ENCODE measurements at regions not wholly inside any gene's neighbourhood (a gene's known extent, or its start where the extent isn't known, plus 50 kb on each side); places are given as distances from the start of the nearest gene placed in this dataset.

DNA sequence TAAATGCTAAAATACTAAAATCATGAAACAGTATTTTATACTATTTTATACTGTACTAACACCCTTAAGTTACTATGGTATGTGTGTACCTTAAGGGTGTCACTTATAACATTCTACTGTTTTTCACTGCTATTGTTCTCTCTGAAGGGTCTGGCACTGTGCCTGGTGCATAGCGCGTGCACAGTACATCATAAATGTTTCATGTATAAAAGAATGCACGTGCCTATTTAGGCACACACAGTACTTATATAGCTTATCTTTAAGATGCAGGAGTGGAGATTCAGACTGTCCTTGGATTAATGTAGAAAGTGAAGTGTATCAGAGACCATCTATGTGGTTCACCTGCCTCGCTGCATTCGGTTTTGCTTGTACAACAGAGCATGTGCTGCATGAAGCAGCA lies 64.0 kb upstream of the SGK1 start:
- Mint-ChIP-seq H3K4me1 (ENCODE audit: insufficient read depth, unreplicated experiment) (peaks cover 12% of the 10 kb centered on the region), H3K9me3 (ENCODE audit: unreplicated experiment) (no peaks in the 10 kb centered on the region), H3K36me3 (ENCODE audit: insufficient read depth, unreplicated experiment) (no peaks in the 10 kb centered on the region), H3K27me3 (ENCODE audit: insufficient read depth, unreplicated experiment) (no peaks in the 10 kb centered on the region), H3K4me3 (ENCODE audit: unreplicated experiment) (no peak overlapping the region), H3K27ac (ENCODE audit: low read depth, unreplicated experiment) (no peak overlapping the region)
- POLR2A ChIA-PET, result interaction anchor here (0.6 kb wide), 1 partner anchor 203 kb away, joined by 3 read pairs; no protein-coding TSS in a partner anchor
- CTCF ChIA-PET, result interaction anchor here (0.9 kb wide), 1 partner anchor 9 kb away, joined by 5 read pairs; no protein-coding TSS in a partner anchor
- BruUV-seq (replicated peaks), result no TSS peak
- TF ChIP-seq, protein P1, sequence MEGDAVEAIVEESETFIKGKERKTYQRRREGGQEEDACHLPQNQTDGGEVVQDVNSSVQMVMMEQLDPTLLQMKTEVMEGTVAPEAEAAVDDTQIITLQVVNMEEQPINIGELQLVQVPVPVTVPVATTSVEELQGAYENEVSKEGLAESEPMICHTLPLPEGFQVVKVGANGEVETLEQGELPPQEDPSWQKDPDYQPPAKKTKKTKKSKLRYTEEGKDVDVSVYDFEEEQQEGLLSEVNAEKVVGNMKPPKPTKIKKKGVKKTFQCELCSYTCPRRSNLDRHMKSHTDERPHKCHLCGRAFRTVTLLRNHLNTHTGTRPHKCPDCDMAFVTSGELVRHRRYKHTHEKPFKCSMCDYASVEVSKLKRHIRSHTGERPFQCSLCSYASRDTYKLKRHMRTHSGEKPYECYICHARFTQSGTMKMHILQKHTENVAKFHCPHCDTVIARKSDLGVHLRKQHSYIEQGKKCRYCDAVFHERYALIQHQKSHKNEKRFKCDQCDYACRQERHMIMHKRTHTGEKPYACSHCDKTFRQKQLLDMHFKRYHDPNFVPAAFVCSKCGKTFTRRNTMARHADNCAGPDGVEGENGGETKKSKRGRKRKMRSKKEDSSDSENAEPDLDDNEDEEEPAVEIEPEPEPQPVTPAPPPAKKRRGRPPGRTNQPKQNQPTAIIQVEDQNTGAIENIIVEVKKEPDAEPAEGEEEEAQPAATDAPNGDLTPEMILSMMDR (IDR thresholded peaks at IDR 0.05; ENCODE audit: unreplicated experiment), result no peak
- peak; percentile 55 for DNase-seq (ENCODE audit: unreplicated experiment)
- intact Hi-C loops (cut with micrococcal nuclease), result no loop called here

DNA sequence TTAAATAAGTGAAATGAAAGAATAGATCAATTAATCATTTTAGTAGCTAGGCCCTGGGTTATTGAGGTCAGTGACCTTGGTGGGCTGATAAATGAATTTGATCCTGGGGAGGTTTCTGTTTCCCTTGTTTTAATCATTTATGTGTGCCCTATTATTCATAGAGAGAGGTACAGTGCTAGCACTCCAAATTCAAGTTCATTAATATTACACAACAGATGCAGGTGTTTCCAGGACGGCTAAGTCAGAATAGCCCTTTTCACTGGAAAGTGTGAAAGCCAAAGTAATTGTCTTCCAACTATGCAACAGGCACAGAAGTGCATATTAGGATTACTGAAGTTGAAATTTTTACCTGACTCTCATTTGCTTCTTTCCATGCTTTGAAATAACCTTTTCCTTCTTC lies 61.7 kb upstream of the SGK1 start:
- DNase-seq (ENCODE audit: unreplicated experiment), result no peak
- Mint-ChIP-seq H3K27me3 (ENCODE audit: insufficient read depth, unreplicated experiment) (no peaks in the 10 kb centered on the region), H3K4me3 (ENCODE audit: unreplicated experiment) (no peak overlapping the region), H3K4me1 (ENCODE audit: insufficient read depth, unreplicated experiment) (peaks cover 22% of the 10 kb centered on the region), H3K27ac (ENCODE audit: low read depth, unreplicated experiment) (peak overlapping the region; percentile 64), H3K9me3 (ENCODE audit: unreplicated experiment) (no peaks in the 10 kb centered on the region), H3K36me3 (ENCODE audit: insufficient read depth, unreplicated experiment) (no peaks in the 10 kb centered on the region)
- BruUV-seq (replicated peaks), result no TSS peak
- POLR2A ChIA-PET, result interaction anchor here (0.8 to 1.3 kb wide), 4 partner anchors 10 to 215 kb away, joined by 3 to 5 read pairs (median 4); no protein-coding TSS in a partner anchor
- intact Hi-C loops (cut with micrococcal nuclease), result no loop called here
- CTCF ChIA-PET, result no interaction called here
- TF ChIP-seq, protein P1 (IDR thresholded peaks at IDR 0.05; ENCODE audit: unreplicated experiment), result no peak

DNA sequence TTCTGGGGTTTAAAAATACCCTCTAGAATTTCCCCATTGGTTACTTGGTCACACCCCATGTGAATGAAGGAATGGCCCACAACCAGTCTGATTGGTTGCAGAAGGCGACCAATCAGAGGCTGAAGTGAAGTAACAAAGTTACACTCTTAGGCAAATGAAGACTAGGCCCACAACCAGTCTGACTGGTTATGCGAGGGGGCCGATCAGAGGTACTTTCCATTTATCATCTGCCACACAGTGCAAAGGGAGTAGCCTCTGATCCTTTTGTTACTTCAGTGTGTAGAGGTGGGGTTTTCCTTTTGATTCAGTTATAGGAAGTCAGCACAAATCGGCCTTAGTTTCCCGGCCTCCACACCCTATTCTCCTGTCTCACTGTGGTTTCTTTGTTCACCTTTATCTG lies 61.2 kb upstream of the SGK1 start:
- DNase-seq (ENCODE audit: unreplicated experiment), result no peak
- POLR2A ChIA-PET, result interaction anchor here (0.8 to 1.2 kb wide), 3 partner anchors 11 to 215 kb away, joined by 3 to 5 read pairs (median 4); no protein-coding TSS in a partner anchor
- CTCF ChIA-PET, result no interaction called here
- Mint-ChIP-seq H3K27ac (ENCODE audit: low read depth, unreplicated experiment) (peak overlapping the region; percentile 64), H3K4me1 (ENCODE audit: insufficient read depth, unreplicated experiment) (peaks cover 27% of the 10 kb centered on the region), H3K36me3 (ENCODE audit: insufficient read depth, unreplicated experiment) (no peaks in the 10 kb centered on the region), H3K27me3 (ENCODE audit: insufficient read depth, unreplicated experiment) (no peaks in the 10 kb centered on the region), H3K9me3 (ENCODE audit: unreplicated experiment) (no peaks in the 10 kb centered on the region), H3K4me3 (ENCODE audit: unreplicated experiment) (no peak overlapping the region)
- BruUV-seq (replicated peaks), result no TSS peak
- intact Hi-C loops (cut with micrococcal nuclease), result no loop called here
- TF ChIP-seq, protein P1 (IDR thresholded peaks at IDR 0.05; ENCODE audit: unreplicated experiment), result no peak

DNA sequence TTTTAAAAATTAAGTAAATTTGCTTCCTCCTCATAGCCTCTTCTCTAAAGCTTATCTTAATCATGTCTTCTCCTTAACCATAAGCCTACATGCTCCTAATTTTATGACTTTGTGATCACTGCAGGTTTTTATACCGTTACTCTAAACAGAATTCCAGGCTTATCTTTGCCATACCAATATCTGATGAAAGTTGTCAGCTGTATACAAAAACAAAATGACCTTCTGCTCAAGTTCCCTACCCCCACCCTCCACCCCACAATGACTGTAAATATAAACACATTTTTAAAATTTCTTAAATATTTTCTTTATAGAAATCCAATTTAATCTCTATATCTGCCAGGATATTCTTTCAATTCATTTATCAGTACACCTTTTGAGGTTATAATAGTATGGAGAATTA lies 60.5 kb upstream of the SGK1 start:
- TF ChIP-seq, protein P1 (IDR thresholded peaks at IDR 0.05; ENCODE audit: unreplicated experiment), result no peak
- intact Hi-C loops (cut with micrococcal nuclease), result no loop called here

More for the DNA sequence above, 60.5 kb upstream of the SGK1 start:
- CTCF ChIA-PET, result no interaction called here
- no peak overlapping the region for H3K4me3 Mint-ChIP-seq (ENCODE audit: unreplicated experiment)
- H3K9me3 Mint-ChIP-seq (ENCODE audit: unreplicated experiment), result no peaks in the 10 kb centered on the region
- BruUV-seq (replicated peaks), result no TSS peak
- peaks cover 33% of the 10 kb centered on the region for H3K4me1 Mint-ChIP-seq (ENCODE audit: insufficient read depth, unreplicated experiment)
- H3K36me3 Mint-ChIP-seq (ENCODE audit: insufficient read depth, unreplicated experiment), result no peaks in the 10 kb centered on the region
- H3K27me3 Mint-ChIP-seq (ENCODE audit: insufficient read depth, unreplicated experiment), result no peaks in the 10 kb centered on the region
- no peak overlapping the region for H3K27ac Mint-ChIP-seq (ENCODE audit: low read depth, unreplicated experiment)
- DNase-seq (ENCODE audit: unreplicated experiment), result no peak
- POLR2A ChIA-PET, result interaction anchor here (0.8 to 1.2 kb wide), 2 partner anchors 11 to 17 kb away, joined by 3 to 4 read pairs; no protein-coding TSS in a partner anchor

Data from MCF 10A (cell line).